ENCODE measurements at regions not wholly inside any gene's neighbourhood (a gene's known extent, or its start where the extent isn't known, plus 50 kb on each side); places are given as distances from the start of the nearest gene placed in this dataset.

- DNase-seq = no peak
Observed at GRCh38 chrX:134716620-134717012, 58.3 kb upstream of the PLAC1 start.

DNA sequence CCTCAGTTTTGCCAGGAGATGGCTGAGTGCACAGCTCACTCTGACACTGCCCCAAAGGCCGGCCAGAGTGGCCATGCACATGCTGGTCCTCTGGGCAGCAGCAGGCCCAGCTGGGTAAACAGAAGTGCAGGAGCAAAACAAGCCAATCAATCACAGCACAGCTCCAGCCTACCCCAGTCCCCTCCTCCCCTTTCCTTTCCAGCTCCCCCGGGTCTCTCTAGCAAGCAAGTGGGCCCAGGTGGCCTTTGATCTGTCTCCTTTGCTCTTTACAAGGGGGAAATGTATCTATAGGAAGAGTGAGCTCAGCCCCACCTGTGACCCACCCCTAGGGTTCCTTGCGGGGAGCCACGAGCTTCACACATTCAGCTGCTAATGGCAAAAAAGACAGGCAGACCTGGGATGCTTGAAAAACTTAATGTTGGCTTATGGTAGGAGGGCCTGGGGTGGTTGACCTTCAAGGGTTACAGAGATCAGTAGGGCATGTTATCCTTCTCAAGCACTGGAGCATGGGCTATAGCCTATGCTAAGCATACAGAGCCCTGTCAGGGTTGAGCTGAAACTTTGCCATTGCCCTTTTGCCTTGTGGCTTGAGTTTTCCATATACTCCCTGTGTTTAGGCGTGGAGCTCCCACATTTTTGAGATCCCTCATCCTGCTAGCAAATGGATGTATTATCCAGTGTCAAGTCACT, 57.8 kb upstream of the PLAC1 start:
- DNase-seq = no peak

DNA sequence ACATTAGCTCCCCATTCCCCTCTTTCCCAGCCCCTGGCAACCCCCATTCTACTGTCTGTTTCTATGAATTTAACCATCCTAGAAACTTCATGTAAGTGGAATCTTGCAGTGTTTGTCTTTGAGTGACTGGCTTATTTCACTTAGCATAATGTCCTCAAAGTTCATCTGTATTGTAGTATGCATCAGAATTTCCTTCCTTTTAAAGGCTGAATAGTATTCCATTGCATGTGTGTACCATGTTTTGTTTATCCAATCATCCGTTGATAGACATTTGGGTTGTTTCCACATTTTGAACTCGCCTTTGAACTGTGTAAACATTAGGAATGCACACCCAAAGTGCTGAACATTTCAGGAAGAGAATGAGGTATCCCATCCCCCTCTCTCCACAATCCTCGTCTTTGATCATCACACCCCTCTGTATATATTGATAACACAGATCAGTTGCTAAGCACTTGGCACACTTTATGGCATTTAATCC, 56.4 kb upstream of the PLAC1 start:
- DNase-seq = no peak

DNA sequence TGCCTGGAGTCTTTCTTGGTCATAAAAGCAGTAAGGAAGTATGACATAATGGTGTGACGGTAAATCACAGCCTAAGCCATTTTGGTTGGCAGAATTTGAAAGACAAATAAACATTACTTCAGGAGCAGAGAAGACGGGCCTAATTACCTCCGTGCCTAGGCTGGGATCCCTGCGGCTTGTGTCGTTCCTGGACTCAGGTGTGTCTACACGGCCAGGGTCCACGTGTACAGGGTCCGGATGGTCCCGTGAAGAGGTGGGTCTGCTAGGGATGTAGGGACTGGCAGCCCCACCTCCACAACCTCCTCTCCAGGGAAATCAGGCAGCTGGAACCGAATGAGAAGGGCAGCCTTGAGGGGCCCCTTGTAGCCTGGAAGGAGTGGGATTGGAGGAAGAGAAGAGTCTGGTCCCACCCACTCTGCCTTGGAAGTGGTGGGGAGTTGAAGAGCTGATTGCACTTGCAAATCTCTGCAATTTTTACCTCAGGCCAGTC, 55.4 kb upstream of the PLAC1 start:
- DNase-seq = no peak

DNA sequence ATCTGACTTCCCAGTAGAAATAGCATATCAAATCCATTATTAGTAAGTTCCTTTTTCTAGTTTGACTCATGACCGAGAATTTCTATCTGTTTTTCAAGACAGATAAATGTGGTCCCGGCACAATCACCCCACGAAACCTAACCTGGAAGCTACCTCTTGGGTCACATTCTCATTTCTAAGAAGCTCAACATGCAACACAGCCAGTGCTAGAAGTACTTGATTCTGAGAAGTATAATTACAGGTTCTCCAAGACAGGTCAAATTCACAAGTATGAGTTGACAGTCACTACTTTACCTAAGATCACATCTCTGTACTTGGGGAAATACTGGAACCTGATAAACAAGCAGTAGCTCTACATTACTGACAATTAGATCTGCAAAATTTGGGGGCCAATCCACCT, 54.0 kb upstream of the PLAC1 start:
- DNase-seq = no peak

DNA sequence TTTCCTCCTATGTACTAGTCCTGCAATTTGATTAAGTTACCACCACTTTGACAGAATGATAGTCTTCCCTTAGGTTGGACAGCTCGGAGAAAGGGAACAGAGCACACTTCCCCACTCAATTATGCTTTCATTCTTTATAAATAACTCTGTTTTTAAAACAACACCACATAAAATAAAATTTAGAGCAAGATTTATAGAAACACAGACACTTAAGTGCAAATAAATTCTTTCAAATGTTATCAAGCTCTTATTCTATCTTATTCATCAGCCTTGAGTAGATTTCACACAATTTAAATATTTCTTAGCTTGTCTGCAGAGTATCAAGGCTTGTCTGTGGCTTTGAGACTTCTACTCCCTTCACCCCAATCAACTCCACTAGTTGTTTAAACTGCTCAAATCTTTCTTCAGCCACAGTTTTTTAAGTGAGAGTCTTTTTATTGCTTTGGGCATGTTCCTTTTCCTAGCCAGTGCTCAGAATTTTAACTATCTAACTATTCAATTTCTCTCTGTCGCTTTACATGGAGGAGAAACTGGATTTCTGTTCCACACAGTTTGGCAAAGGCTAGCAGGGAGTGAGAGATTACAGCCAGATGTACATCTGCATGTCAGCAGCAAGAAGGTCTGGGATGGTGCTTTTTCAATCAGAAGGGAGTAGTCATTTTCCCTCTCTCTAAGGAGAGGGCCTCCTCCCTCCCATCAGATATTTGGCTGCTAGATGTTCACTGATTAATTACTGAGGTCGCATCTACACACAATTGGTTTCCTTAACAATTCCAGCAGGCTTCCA, 53.1 kb upstream of the PLAC1 start:
- DNase-seq = no peak
